ENCODE measurements at regions not wholly inside any gene's neighbourhood (a gene's known extent, or its start where the extent isn't known, plus 50 kb on each side); places are given as distances from the start of the nearest gene placed in this dataset.

DNA sequence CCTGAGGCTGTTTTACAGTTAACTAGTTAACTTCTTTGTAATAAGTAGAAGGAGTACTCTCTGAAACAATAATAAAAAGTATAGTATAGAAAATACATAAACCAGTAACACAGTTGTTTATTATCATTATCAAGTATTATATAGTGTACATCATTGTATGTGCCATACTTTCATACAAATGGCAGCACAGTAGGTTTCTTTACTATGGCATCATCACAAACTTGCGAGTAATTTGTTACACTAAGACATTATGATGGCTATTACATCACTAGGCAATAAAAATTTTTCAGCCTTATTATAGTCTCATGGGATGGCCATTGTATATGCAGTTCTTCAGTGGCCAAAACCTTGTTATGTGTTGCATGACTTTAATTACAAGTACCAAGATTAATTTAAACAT is 1376.5 kb upstream of the ADGRL2 start:
- TF ChIP-seq, protein P1, sequence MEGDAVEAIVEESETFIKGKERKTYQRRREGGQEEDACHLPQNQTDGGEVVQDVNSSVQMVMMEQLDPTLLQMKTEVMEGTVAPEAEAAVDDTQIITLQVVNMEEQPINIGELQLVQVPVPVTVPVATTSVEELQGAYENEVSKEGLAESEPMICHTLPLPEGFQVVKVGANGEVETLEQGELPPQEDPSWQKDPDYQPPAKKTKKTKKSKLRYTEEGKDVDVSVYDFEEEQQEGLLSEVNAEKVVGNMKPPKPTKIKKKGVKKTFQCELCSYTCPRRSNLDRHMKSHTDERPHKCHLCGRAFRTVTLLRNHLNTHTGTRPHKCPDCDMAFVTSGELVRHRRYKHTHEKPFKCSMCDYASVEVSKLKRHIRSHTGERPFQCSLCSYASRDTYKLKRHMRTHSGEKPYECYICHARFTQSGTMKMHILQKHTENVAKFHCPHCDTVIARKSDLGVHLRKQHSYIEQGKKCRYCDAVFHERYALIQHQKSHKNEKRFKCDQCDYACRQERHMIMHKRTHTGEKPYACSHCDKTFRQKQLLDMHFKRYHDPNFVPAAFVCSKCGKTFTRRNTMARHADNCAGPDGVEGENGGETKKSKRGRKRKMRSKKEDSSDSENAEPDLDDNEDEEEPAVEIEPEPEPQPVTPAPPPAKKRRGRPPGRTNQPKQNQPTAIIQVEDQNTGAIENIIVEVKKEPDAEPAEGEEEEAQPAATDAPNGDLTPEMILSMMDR (IDR thresholded peaks at IDR 0.05): no peak
- DNase-seq (ENCODE audit: low spot score): no peak
- no peak overlapping the region for H3K4me3 ChIP-seq
- H3K36me3 ChIP-seq: no peaks in the 10 kb centered on the region
- H3K27ac ChIP-seq: no peak overlapping the region
- no peaks in the 10 kb centered on the region for H3K27me3 ChIP-seq
- no peaks in the 10 kb centered on the region for H3K4me1 ChIP-seq
- H3K9me3 ChIP-seq: no peaks in the 10 kb centered on the region

DNA sequence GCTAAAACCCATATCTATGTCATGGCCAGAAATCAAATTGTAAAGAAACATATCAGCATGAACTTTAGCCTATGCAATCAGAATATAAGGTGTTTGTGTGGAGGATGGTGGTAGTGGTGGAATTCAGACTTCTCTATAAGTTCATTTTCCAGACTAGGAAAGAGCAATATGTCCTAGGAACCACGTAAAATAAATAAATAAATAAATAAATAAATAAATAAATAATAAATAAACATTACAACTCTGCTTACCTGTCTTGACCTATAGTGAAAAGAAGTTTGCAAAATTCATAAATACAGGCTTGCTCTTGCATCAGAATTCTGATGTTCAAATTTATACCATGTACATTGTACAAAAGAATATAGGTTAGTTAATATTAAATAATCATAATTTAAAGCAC is 1382.6 kb upstream of the ADGRL2 start:
- Histone ChIP-seq H3K27ac (no peak overlapping the region), H3K27me3 (no peaks in the 10 kb centered on the region), H3K4me1 (no peaks in the 10 kb centered on the region), H3K4me3 (no peak overlapping the region), H3K9me3 (no peaks in the 10 kb centered on the region), H3K36me3 (no peaks in the 10 kb centered on the region)
- TF ChIP-seq, protein P1 (IDR thresholded peaks at IDR 0.05): no peak
- no peak for DNase-seq (ENCODE audit: low spot score)

DNA sequence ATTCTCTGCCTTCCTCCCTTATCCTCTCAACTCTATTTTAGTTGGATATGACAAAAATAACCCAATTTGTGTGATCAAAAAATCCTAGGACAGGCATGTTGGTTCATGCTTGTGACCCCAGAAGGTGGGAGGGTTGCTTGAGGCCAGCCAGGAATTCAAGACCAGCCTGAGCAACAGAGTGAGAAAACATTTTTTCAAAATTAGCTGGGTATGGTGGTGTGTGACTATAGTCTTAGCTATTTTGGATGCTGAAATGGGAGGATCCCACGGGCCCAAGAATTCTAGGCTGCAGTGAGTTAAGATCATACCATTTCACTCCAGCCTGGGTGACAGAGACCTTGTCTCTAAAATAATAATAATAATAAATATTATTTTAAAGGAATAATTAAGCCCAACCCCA is 1383.1 kb upstream of the ADGRL2 start:
- Histone ChIP-seq H3K9me3 (no peaks in the 10 kb centered on the region), H3K27ac (no peak overlapping the region), H3K27me3 (no peaks in the 10 kb centered on the region), H3K4me3 (no peak overlapping the region), H3K4me1 (no peaks in the 10 kb centered on the region), H3K36me3 (no peaks in the 10 kb centered on the region)
- no peak for DNase-seq (ENCODE audit: low spot score)
- TF ChIP-seq, protein P1 (IDR thresholded peaks at IDR 0.05): no peak

DNA sequence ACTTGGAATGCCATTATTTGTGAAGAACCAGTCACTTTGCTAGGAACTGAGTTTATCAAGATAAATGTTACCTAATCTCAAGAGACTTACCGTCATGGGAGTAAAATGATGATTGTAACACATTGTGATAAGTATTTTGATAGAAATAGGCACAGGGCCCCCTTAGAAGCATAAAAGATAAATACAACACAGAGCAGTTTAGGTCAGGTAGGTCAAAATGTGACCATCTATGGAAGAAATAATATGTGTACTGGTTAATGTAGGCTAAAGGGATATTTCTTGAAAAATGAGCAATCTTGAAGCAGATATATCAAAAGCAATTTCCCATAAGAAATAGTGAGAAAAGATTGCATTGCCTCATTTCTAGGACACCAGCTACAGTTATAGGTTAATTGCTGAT is 1386.8 kb upstream of the ADGRL2 start:
- TF ChIP-seq, protein P1 (IDR thresholded peaks at IDR 0.05): no peak
- H3K9me3 ChIP-seq: no peaks in the 10 kb centered on the region
- no peak overlapping the region for H3K27ac ChIP-seq
- no peaks in the 10 kb centered on the region for H3K36me3 ChIP-seq
- no peaks in the 10 kb centered on the region for H3K4me1 ChIP-seq
- H3K4me3 ChIP-seq: no peak overlapping the region
- H3K27me3 ChIP-seq: no peaks in the 10 kb centered on the region
- no peak for DNase-seq (ENCODE audit: low spot score)

DNA sequence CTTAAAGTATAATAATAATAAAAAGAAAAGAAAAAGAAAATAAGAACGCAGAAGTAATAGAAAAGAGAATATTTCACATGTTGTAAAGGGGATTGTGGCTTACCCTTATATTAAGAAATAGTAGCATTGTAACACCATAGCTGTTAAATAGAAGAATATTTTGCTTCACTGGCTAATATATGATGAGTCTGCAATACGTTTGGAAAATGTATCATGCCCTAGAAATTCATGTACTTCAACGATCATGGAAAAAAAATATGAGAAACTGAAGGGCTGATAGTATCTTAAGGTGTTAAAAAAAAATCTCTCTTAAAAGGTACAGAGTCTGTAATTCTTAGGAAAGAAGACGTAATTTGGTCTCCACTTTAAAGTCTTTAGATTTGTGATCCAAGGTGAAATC is 1390.5 kb upstream of the ADGRL2 start:
- DNase-seq (ENCODE audit: low spot score): no peak
- Histone ChIP-seq H3K9me3 (no peaks in the 10 kb centered on the region), H3K27me3 (no peaks in the 10 kb centered on the region), H3K27ac (no peak overlapping the region), H3K36me3 (no peaks in the 10 kb centered on the region), H3K4me3 (no peak overlapping the region), H3K4me1 (no peaks in the 10 kb centered on the region)
- TF ChIP-seq, protein P1 (IDR thresholded peaks at IDR 0.05): no peak

DNA sequence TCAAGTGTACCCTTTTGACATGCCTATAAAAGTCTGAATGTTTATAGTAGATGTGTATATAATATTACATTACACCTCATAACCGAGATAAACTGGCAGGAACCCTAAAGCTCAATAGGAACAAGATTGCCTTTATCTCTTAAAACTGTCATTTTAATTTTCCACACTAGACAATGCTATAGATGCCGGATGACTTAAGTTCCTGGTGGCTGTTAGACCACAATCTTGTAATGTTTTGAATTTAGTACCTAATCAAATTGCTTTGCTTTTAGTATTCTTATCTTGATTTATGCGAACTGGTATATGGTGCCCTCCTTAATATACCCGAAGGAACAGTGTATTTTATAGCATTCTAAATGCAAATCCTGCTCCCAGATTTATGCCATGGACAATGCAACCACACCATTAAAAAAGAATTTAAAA is 1397.0 kb upstream of the ADGRL4 start:
- Histone ChIP-seq H3K36me3 (no peaks in the 10 kb centered on the region), H3K4me3 (no peak overlapping the region), H3K9me3 (no peaks in the 10 kb centered on the region), H3K27me3 (no peaks in the 10 kb centered on the region), H3K27ac (no peak overlapping the region), H3K4me1 (no peaks in the 10 kb centered on the region)
- TF ChIP-seq, protein P1 (IDR thresholded peaks at IDR 0.05): no peak
- no peak for DNase-seq (ENCODE audit: low spot score)

Data from right atrium auricular region (tissue), 2 donors.